Activated CD8-positive, alpha-beta memory T cell treated with anti-CD3 and anti-CD28 coated beads, Interleukin-2, amount 50 U/mL, for 48 hours (primary cell): ENCODE measurements at regions not wholly inside any gene's neighbourhood (a gene's known extent, or its start where the extent isn't known, plus 50 kb on each side); places are given as distances from the start of the nearest gene placed in this dataset.

Experiments
- DNase-seq: peaks from one replicate; pipeline ENCODE4 v3.0.0-alpha.2; 2020

DNA sequence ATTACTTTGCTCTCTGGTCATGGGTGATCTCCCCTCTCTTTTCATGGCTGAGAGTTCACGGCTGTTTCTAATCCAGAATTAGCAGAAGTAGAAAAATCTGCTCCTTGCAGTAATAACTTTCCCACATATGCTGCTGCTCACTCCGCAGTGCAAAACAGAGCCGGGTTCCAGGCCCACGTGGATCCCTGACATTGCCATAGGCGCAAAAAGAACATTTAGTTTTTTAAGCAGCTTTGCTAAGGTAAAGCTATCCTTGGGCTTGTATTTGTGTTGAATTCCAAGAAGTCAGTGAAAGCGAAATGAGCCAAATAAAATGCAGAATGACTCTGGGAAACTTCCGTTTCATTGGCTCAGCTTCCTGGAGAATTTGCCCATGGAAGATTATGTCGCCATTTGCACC lies 633.7 kb upstream of the SUCLG2 start:
- no peak for DNase-seq

DNA sequence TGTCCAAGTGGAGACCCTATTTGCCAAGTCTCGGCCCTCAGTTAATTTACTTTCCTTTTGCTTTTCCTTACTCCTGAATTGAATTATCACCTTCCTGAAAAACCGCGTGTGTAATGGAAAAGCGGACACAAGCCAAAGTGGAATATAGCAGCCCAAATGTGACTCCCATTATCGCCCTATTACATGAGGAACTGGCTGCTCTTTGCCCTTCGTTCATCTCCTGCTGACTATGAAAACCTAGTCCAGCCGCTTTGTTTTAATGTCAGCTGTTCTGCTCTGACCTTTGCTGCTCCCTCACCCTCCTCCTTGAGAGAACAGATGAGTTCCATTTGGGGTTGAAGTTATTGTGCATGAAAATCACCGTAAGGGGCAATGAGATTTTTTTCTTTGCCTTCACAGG lies 632.7 kb upstream of the SUCLG2 start:
- DNase-seq = no peak

DNA sequence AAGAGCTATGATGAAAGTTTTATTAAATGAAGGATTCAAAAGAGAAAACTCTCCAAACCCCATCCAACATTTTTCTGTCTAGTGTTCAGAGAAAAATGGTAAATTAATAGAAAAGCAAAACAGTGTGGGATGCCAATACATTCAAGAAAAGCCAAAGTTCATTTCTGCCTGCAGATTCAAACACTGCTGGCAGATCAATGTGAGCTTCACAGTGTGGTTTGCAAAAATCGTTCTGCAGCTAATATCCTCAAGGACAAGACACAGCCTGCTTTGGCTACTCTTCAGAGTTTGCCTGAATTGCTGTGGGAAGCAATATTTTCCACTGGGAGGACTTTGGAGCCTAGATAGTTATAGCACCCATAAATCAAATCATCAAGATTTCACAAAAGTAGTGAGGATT lies 619.9 kb upstream of the SUCLG2 start:
- no peak for DNase-seq

DNA sequence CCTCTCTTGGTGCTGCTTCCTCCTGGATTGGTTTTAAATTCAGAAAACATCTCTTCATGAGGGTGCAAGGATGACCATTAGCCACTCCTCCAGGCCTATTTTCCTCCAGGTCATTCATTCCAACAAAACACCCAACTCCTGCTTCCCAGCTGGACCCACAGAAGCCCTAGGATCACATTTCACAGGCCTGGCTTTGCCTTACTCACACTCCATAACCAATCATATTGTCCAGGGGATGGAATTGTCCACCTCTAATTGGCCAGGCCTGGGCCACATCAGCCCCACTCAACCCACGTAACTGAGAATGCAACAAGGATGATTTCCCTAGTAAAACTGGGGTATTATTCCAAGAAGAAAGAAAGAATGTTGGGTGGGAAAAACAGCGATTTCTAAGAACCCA lies 616.7 kb upstream of the SUCLG2 start:
- no peak for DNase-seq

DNA sequence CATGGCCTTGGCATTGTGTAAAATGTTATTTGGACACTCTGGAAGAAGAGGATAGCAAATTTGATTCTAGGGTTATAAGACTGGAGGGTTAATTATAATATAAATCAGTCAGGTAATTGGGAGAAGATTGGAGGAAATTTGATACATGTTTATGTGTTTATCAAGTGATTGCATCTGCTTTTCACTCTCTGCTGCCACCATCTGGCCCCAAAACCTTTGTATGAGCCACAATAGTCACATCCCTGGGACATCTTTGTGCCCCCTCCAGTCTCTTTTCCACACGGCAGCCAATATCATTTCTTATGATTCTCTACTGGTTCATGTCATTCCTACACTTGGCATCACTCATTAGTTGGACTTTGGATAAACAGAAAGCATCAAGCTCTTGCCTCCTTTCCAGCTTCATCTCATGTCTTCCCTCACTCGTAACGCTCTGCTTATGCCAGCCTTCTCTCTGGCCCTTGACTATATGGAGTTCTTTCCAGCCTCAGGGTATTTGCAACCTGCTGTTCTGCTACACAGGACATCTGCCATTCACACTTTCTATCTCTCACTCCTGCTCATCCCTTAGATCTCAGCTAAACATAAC lies 602.3 kb upstream of the SUCLG2 start:
- DNase-seq = no peak

DNA sequence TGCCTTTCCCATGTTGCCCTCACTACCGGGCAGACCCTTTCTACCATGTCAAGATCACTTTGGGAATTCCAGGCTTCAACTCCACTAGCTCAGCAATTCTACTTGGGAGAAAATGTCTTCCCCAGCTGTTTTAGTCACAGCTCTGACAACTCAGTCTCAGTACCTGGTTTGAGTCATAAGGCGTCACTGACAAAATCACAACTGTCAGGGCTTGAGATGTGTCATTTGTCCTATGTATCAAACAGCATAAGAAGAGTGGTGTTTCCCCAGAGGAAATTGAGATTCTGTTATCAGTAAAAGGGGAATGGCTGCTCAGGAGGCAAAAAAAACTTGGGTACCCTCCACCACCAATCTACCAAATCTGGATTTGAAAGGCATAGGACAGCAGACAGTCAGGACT lies 594.9 kb upstream of the SUCLG2 start:
- DNase-seq = no peak

GRCh38 chr3:68242606-68243005 lies 588.2 kb upstream of the SUCLG2 start:
- no peak for DNase-seq

DNA sequence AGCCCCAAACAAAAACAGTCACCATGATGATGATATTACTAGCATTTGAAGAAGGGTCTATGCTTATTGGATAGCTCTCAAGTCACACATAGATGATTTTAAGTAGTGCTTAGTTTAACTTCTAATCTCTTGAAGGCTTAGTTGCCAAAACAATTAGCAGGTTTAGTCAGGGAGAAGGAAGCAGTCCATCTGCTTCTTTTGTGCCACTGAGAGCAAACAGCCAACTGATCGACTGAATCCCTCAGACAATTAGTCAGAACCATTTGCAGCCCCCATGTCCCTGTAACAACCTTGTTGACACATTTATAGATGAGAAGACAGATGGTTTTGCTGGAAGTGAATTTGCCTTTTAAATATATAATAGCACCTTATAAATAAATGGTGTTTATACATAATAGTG lies 585.1 kb upstream of the SUCLG2 start:
- no peak for DNase-seq

GRCh38 chr3:68234076-68234780 lies 579.8 kb upstream of the SUCLG2 start:
- DNase-seq = no peak

DNA sequence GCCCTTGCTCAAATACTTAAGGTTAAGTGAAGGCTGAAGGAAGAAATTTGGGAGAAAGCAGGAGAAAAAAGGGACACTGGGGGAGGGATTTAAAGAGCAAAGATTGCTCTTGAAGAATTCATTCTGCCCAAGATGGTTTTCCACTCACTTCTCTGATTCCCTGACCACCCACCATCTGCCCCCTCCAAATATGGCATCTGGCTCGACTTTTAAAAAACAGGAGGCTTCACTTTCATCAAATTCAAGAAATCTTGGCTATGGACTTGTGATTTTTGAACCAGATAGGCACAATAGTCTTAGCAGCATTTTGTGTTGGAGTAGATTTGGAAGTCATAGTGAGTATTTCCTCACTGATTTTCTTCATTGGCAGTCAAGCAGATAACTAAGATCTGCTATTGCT lies 574.4 kb upstream of the SUCLG2 start:
- DNase-seq = no peak

DNA sequence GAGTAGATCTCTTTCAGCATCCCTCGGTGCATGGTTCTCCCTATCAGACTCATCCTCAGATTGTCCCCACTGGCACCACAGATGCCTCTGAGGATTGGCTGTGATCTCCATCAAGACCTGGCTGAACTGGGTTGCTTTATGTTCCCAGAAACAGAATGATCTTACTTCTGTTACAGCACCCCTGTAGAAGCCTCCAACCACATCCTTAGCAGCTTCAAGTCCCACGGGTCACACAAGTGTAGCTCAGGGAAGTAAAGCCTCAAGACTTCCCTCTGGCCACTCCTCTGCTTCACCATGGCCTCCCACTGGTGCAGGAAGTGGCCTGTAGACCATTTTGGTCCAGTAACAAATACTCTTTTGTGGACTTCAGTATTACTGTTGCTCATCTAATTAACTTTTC lies 566.4 kb upstream of the SUCLG2 start:
- no peak for DNase-seq

DNA sequence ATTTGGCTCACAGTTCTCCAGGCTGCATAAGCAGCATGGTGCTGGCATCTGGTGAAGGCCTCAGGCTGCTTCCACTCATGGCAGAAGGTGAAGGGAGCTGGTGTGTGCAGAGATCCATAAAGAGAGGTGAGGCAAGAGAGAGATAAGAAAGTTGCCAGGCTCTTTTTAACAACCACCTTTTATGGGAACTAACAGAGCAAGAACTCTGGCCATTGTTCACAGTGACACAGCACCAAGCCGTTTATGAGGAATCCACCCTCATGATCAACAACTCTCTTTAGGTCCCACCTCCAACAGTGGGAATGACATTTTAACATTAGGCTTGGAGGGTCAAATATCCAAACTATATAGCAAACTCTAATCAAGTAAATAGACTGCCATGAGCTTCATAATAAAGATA lies 557.2 kb upstream of the SUCLG2 start:
- DNase-seq = no peak

DNA sequence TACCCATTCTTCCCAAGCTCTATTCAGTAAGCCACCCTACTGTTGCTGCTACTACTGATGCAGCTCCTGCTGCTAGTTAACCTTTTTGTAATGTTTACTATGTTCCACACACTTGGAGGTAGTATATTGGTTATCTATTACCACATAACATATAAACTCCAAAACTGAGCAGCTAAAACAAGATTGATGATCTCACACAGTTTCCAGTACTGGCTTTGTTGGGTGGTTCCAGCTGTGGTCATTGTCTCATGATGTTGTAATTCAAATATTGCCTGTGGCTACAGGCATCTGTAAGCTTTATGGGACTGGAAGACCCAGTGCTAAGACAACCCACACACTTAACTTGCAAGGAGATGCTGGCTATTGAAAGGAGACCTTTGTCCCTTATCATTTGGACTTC lies 556.2 kb upstream of the SUCLG2 start:
- no peak for DNase-seq

DNA sequence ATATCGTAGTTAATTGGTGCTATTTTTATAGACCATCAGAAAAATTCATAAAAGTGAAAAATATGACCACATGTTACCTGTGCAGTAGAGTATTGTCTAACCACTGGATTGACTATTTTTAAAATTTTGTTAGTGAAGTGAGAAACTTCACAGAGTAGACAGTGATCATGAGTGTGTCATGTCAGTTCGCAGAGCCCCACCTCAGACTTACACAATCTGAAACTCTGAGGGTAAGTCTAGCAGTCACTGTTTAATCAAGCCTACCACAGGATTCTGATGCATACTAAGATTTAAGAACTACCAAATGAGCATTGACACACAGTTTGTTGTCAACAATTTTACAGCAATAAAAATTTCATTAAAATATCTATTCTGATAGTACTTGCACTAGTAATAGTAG lies 552.9 kb upstream of the SUCLG2 start:
- no peak for DNase-seq

GRCh38 chr3:68206524-68207117 lies 552.2 kb upstream of the SUCLG2 start:
- no peak for DNase-seq

GRCh38 chr3:68186733-68187132 lies 532.3 kb upstream of the SUCLG2 start:
- DNase-seq = no peak

GRCh38 chr3:68176600-68176999 lies 522.2 kb upstream of the SUCLG2 start:
- no peak for DNase-seq

DNA sequence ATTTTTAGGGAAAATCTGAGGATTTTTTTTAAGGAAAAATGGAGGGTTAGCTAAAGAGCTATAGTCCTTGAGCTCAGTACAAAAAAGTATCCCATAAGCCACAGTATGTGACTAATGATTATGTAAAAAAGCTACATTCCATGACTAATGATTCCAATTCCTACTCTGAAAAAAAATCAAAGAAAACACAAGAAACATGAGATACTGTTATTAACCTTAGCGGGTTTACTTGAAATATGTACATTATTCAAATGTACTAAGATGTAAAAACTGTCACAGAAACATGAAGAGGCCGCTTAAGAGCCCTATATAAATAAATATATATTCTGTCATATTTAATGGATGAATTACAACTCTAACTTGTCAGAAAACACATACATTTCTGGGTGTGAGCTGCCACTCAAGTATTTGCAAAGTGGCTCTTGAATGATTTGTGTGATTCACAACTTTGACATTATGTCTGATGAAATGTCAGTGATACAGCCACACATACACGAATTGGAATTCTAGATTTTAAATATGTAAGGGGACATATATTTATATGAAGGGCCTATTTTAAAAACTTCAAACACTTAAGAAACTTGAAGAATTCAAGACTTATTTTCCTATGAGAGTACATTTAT lies 518.7 kb upstream of the SUCLG2 start:
- no peak for DNase-seq

DNA sequence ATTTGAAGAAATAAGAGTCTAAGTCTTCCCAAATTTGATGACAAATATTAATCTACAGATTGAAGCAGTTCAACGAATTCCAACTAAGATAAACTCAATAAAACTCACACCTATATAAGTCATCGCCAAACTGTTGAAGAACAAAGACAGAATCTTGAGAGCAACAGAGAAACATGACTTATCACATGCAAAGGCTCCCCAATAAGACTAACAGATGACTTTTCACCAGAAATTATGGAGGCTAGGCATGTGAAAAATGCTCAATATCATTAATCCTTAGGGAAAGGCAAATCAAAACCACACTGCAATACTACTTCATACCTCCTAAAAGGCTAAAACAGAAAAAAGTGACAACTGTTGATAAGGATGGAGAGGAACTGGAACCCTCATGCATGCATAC lies 517.6 kb upstream of the SUCLG2 start:
- DNase-seq = no peak

DNA sequence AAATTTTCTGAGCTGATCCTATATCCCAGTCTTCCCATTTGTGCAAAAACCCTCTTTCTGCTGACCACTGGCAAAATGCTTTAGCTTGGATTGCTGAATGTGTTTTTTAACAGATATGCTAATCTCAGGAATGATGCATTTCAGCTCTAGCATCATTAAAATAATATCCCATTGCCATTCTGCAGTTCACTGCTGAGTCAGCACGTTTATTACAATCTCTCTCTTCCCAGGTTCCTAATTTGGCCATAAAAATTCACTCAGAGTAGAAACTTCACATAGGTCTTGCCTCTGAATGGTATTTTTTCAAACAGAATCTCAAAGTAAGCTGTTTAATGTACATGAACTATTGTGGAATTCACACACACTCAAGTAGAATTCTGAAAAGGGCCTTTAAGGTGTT lies 509.6 kb upstream of the SUCLG2 start:
- no peak for DNase-seq

DNA sequence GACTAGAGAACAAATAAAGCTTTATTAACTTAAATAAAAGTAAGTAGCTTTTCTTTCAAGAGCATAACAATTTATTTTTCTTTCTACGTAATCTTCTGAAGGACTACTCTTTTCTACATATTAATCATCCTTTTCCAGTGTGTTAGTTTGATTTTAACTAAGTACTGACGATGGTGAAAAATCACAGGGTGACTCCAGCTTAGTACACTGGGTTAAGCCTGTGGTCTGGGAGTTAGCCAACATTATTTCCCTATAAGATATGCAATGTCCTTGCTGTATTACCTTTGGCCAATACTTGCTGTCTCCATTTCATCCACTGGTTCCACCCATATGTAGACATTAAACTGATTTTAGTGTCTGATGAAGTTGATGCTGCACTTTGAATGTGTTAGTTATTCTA lies 508.6 kb upstream of the SUCLG2 start:
- DNase-seq = no peak

- DNase-seq = no peak
Observed at GRCh38 chr3:68162644-68163043, 508.2 kb upstream of the SUCLG2 start.

GRCh38 chr3:68151359-68151758 lies 496.9 kb upstream of the SUCLG2 start:
- no peak for DNase-seq

DNA sequence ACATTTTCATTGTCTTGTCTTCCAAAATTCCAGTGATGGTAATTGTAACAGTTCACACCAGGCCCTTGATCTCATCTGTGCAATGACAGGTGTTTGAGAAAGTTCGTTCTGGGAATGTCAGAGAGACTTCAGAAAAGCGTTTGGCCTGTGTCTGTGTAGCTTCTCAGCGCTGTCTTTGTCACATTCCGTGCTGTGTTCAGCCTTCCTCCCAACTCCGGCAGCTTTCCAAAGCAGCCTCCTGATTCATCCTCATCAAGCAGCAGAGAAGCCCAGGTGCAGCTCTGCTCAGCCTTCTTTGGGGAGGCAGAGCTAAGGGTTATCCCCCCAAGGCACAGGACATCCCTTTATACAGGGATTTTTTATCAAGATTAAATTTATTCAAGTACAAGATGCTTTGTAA lies 494.0 kb upstream of the SUCLG2 start:
- no peak for DNase-seq
